HCT116 (cell line): ENCODE measurements at regions not wholly inside any gene's neighbourhood (a gene's known extent, or its start where the extent isn't known, plus 50 kb on each side); places are given as distances from the start of the nearest gene placed in this dataset.

Experiments
- ATAC-seq: fragments of 200-7000 bp; cut with Tn5 transposase; 2 replicates; pipeline ENCODE4 v1.9.1; 2020; ENCODE audit warnings: mild to moderate bottlenecking, moderate library complexity
- BruUV-seq: library from RNA; stranded (reverse); fragments of 400-500 nt; replicated peaks from 2 replicates; lab custom pipeline; 2021; lab: Mats Ljungman, UMichigan
- CTCF ChIA-PET: fragments of 300-600 bp; sonication (Branson Sonifier 250); formaldehyde crosslinking; loops from one replicate; lab custom pipeline; 2021; ENCODE audit warnings: antibody characterized with exemption; lab: Charles Lee
- POLR2A ChIA-PET: fragments of 300-600, 350-600 bp; sonication (Branson Sonifier 250); formaldehyde crosslinking; loops from one replicate; lab custom pipeline; 2021; ENCODE audit warnings: antibody characterized with exemption; lab: Charles Lee
- RAD21 ChIA-PET, 2 experiments: fragments of 300-600 bp; sonication (Branson Sonifier 250); formaldehyde crosslinking; loops; one replicate each; lab custom pipeline; 2023; ENCODE audit warnings: low total read pairs in 2 of 2; ENCODE audit not compliant: uncharacterized antibody in 2 of 2, unreplicated experiment in 2 of 2, low non-redundant PET in 1 of 2; lab: Charles Lee
- DNase-seq: peaks from one replicate; pipeline ENCODE4 v3.0.0-alpha.2; 2010; ENCODE audit warnings: low read depth, low spot score
- H2AFZ ChIP-seq: fragments of 200-600 bp; shearing (Covaris generic), sonication (generic); 2 replicates; pipeline ENCODE4 v1.6.1; 2017; ENCODE audit warnings: low read depth, mixed run types, mixed read lengths, antibody characterized with exemption, low read length; ENCODE audit not compliant: poor library complexity, severe bottlenecking
- H3K27ac ChIP-seq: 2 replicates; pipeline ENCODE4 v1.5.1; 2012; ENCODE audit warnings: low read depth, low read length
- H3K27me3 ChIP-seq: fragments of 200-600 bp; sonication (generic); 2 replicates; pipeline ENCODE4 v1.6.1; 2016; ENCODE audit warnings: mixed run types, low read length, mixed read lengths; ENCODE audit not compliant: insufficient read depth
- H3K36me3 ChIP-seq, 2 experiments: fragments of 200-500 bp in 1 of 2; fragments of 200-600 bp in 1 of 2; sonication (Bioruptor generic) in 1 of 2; sonication (generic) in 1 of 2; 2 replicates each; pipeline versions ENCODE4 v1.5.1 to v1.6.1; 2014 to 2016; ENCODE audit warnings: low read length in 2 of 2, inconsistent platforms in 1 of 2, mixed read lengths in 1 of 2, mixed run types in 1 of 2; ENCODE audit not compliant: insufficient read depth in 2 of 2, control insufficient read depth in 1 of 2
- H3K4me1 ChIP-seq, 2 experiments: fragments of 200-600 bp in 1 of 2; sonication (generic) in 1 of 2; 2 replicates each; pipeline versions ENCODE4 v1.5.1 to v1.6.1; 2012 to 2017; ENCODE audit warnings: low read length in 2 of 2, inconsistent platforms in 1 of 2, mild to moderate bottlenecking in 1 of 2, mixed read lengths in 1 of 2, mixed run types in 1 of 2, moderate library complexity in 1 of 2; ENCODE audit not compliant: insufficient read depth in 2 of 2, control insufficient read depth in 1 of 2
- H3K4me2 ChIP-seq: fragments of 200-600 bp; sonication (generic); 2 replicates; pipeline ENCODE4 v1.6.1; 2017; ENCODE audit warnings: mixed run types, low read length, mixed read lengths
- H3K4me3 ChIP-seq, 2 experiments: fragments of 200-600 bp in 1 of 2; sonication (generic) in 1 of 2; replicated peaks in 1 of 2; 2 replicates each; pipeline ENCODE4 v1.5.1; 2011 to 2016; ENCODE audit warnings: low read length in 2 of 2, control low read depth in 1 of 2, low read depth in 1 of 2, mild to moderate bottlenecking in 1 of 2, mixed read lengths in 1 of 2, mixed run types in 1 of 2
- H3K79me2 ChIP-seq: fragments of 200-600 bp; sonication (generic); 2 replicates; pipeline ENCODE4 v1.6.1; 2017; ENCODE audit warnings: mild to moderate bottlenecking, mixed run types, low read length, moderate library complexity, mixed read lengths; ENCODE audit not compliant: insufficient read depth
- H3K9ac ChIP-seq: fragments of 200-600 bp; sonication (generic); 2 replicates; pipeline ENCODE4 v1.6.1; 2016; ENCODE audit warnings: low read length, mixed read lengths
- H3K9me2 ChIP-seq: fragments of 200-600 bp; sonication (generic), shearing (Covaris generic); 2 replicates; pipeline ENCODE4 v1.6.1; 2017; ENCODE audit warnings: mixed run types, mild to moderate bottlenecking, moderate library complexity; ENCODE audit not compliant: insufficient read depth
- H3K9me3 ChIP-seq, 2 experiments: fragments of 200-500 bp in 1 of 2; fragments of 200-600 bp in 1 of 2; sonication (Bioruptor generic) in 1 of 2; sonication (generic) in 1 of 2; 2 replicates each; pipeline ENCODE4 v1.6.1; 2014 to 2017; ENCODE audit warnings: low read length in 2 of 2, mixed read lengths in 2 of 2, inconsistent platforms in 1 of 2, low read depth in 1 of 2, mild to moderate bottlenecking in 1 of 2, mixed run types in 1 of 2, moderate library complexity in 1 of 2; ENCODE audit not compliant: control insufficient read depth in 1 of 2, insufficient read depth in 1 of 2
- H4K20me1 ChIP-seq: fragments of 200-600 bp; sonication (generic), shearing (Covaris generic); 2 replicates; pipeline ENCODE4 v1.6.1; 2017; ENCODE audit warnings: mixed run types, mild to moderate bottlenecking, moderate library complexity; ENCODE audit not compliant: insufficient read depth
- ATF3 ChIP-seq: IDR thresholded peaks from 2 replicates; pipeline ENCODE4 v1.6.1; 2012
- CBX3 ChIP-seq: IDR thresholded peaks from 2 replicates; pipeline ENCODE4 v1.6.1; 2012; ENCODE audit warnings: low read depth
- CEBPB ChIP-seq: IDR thresholded peaks from 2 replicates; pipeline ENCODE4 v1.6.1; 2012; ENCODE audit warnings: low read depth
- CTCF ChIP-seq, 3 experiments: fragments of 200-600 bp in 1 of 3; sonication (generic) in 1 of 3; IDR thresholded peaks in 2 of 3; conservative IDR thresholded peaks in 1 of 3; 2 replicates each; pipeline ENCODE4 v1.5.1; 2012 to 2017; ENCODE audit warnings: low read depth in 2 of 3, low read length in 2 of 3, antibody characterized with exemption in 1 of 3, borderline replicate concordance in 1 of 3, control low read depth in 1 of 3, mild to moderate bottlenecking in 1 of 3, mixed read lengths in 1 of 3, mixed run types in 1 of 3, moderate library complexity in 1 of 3; ENCODE audit not compliant: insufficient read depth in 1 of 3
- EGR1 ChIP-seq: IDR thresholded peaks from 2 replicates; pipeline ENCODE4 v1.6.1; 2012; ENCODE audit warnings: low read depth
- ELF1 ChIP-seq: IDR thresholded peaks from 2 replicates; pipeline ENCODE4 v1.6.1; 2012; ENCODE audit warnings: low read depth, borderline replicate concordance
- EZH2 ChIP-seq: fragments of 200-600 bp; sonication (generic); IDR thresholded peaks from 2 replicates; pipeline ENCODE4 v1.6.1; 2017; ENCODE audit warnings: antibody characterized with exemption, mixed run types
- EZH2phosphoT487 ChIP-seq: fragments of 200-600 bp; IDR thresholded peaks from 2 replicates; pipeline ENCODE4 v1.6.1; 2018; ENCODE audit warnings: antibody characterized with exemption, borderline replicate concordance
- FOSL1 ChIP-seq: IDR thresholded peaks from 2 replicates; pipeline ENCODE4 v1.6.1; 2012; ENCODE audit warnings: low read depth
- MAX ChIP-seq: IDR thresholded peaks from 2 replicates; pipeline ENCODE4 v1.6.1; 2012
- POLR2A ChIP-seq: IDR thresholded peaks from 2 replicates; pipeline ENCODE4 v1.7.0; 2011; ENCODE audit warnings: borderline replicate concordance; ENCODE audit not compliant: insufficient read depth, insufficient read length; ENCODE audit errors: extremely low read depth
- POLR2AphosphoS5 ChIP-seq: IDR thresholded peaks from 2 replicates; pipeline ENCODE4 v1.6.1; 2011; ENCODE audit warnings: mild to moderate bottlenecking, low read depth, low read length, moderate library complexity
- RAD21 ChIP-seq: IDR thresholded peaks from 2 replicates; pipeline ENCODE4 v1.6.1; 2012; ENCODE audit warnings: low read depth, mild to moderate bottlenecking
- REST ChIP-seq: IDR thresholded peaks from 2 replicates; pipeline ENCODE4 v1.6.1; 2012; ENCODE audit warnings: low read depth
- SIN3A ChIP-seq: IDR thresholded peaks from 2 replicates; pipeline ENCODE4 v1.6.1; 2012; ENCODE audit warnings: low read depth
- SRF ChIP-seq: IDR thresholded peaks from 2 replicates; pipeline ENCODE4 v1.6.1; 2012; ENCODE audit warnings: low read depth
- TCF7L2 ChIP-seq: IDR thresholded peaks from 2 replicates; pipeline ENCODE4 v1.7.0; 2011; ENCODE audit warnings: borderline replicate concordance, inconsistent platforms; ENCODE audit not compliant: insufficient read depth, insufficient read length; ENCODE audit errors: extremely low read depth
- ZBTB33 ChIP-seq: IDR thresholded peaks from 2 replicates; pipeline ENCODE4 v1.6.1; 2011; ENCODE audit warnings: mild to moderate bottlenecking, low read length, moderate library complexity; ENCODE audit not compliant: insufficient replicate concordance; ENCODE audit errors: extremely low read depth
- ZFX ChIP-seq: fragments of 450-650 bp; IDR thresholded peaks from 2 replicates; pipeline ENCODE4 v1.6.1; 2017
- ZNF274 ChIP-seq: fragments of 200-500 bp; sonication (Bioruptor generic); IDR thresholded peaks from 2 replicates; pipeline ENCODE4 v1.6.1; 2014; ENCODE audit warnings: mild to moderate bottlenecking, low read depth, low read length, inconsistent platforms
- intact Hi-C: fragments of 100-400 bp; cut with micrococcal nuclease; formaldehyde crosslinking; loops from 2 replicates; pipeline ENCODE4 v1.10.0; 2022

GRCh38 chr5:135670588-135670987 is 91.8 kb upstream of the CXCL14 start:
- intact Hi-C loops: no loop called here
- Histone ChIP-seq H3K79me2 (no peaks in the 10 kb centered on the region), H3K4me1 (no peaks in the 10 kb centered on the region), H3K4me2 (no peak overlapping the region), H3K27ac (no peak overlapping the region), H3K9ac (no peak overlapping the region), H3K4me3 (no peak overlapping the region), H3K27me3 (0 out of 2 replicates have a peak, but pooled peaks cover 10% of the 10 kb centered on the region)
- no TSS peak for BruUV-seq
- RAD21 ChIA-PET: no interaction called here
- no peak for TF ChIP-seq EZH2phosphoT487
- TF ChIP-seq CTCF (IDR thresholded peaks at IDR 0.05 in 2 of 3, conservative IDR thresholded peaks at IDR 0.05 in 1 of 3; ENCODE audit: borderline replicate concordance in 1 of 3, insufficient read depth in 1 of 3, low read depth in 2 of 3, low read length in 2 of 3): no peak
- no peak for TF ChIP-seq EGR1
- TF ChIP-seq REST: no peak
- no peak for TF ChIP-seq SRF
- no peak for TF ChIP-seq TCF7L2
- no peak for TF ChIP-seq ZFX
- no peak for TF ChIP-seq CBX3
- TF ChIP-seq CEBPB: no peak
- no peak for TF ChIP-seq EZH2
- TF ChIP-seq SIN3A: no peak
- no peak for TF ChIP-seq ATF3
- TF ChIP-seq POLR2AphosphoS5: no peak
- TF ChIP-seq FOSL1: no peak
- TF ChIP-seq RAD21: no peak
- no peak for TF ChIP-seq ELF1
- TF ChIP-seq ZNF274: no peak
- TF ChIP-seq POLR2A: no peak
- TF ChIP-seq MAX: no peak
- TF ChIP-seq ZBTB33: no peak
- TF ChIP-seq, all 23 proteins: peak for 0
- no peak for ATAC-seq
- H4K20me1 ChIP-seq: no peaks in the 10 kb centered on the region
- no peaks in the 10 kb centered on the region for H3K9me2 ChIP-seq
- no peaks in the 10 kb centered on the region for H3K36me3 ChIP-seq
- POLR2A ChIA-PET: no interaction called here
- no peak for DNase-seq
- H3K9me3 ChIP-seq: no peaks in the 10 kb centered on the region
- no peak overlapping the region for H2AFZ ChIP-seq
- CTCF ChIA-PET: no interaction called here
